HEK293 (cell line): ENCODE measurements at regions not wholly inside any gene's neighbourhood (a gene's known extent, or its start where the extent isn't known, plus 50 kb on each side); places are given as distances from the start of the nearest gene placed in this dataset.

Experiments
- CTCF ChIP-seq: fragments of 450-650 bp; formaldehyde crosslinking; IDR thresholded peaks from 2 replicates; pipeline ENCODE4 v1.5.1; 2016; ENCODE audit warnings: missing biosample characterization, missing genetic modification characterization
- REST ChIP-seq: fragments of 450-650 bp; formaldehyde crosslinking; IDR thresholded peaks from 2 replicates; pipeline ENCODE4 v1.5.1; 2016; ENCODE audit warnings: missing biosample characterization, missing genetic modification characterization
- ZNF302 ChIP-seq: fragments of 450-650 bp; formaldehyde crosslinking; IDR thresholded peaks from 2 replicates; pipeline ENCODE4 v1.5.1; 2016; ENCODE audit warnings: missing biosample characterization, missing genetic modification characterization, low read depth
- ZNF692 ChIP-seq: fragments of 450-650 bp; formaldehyde crosslinking; IDR thresholded peaks from 2 replicates; pipeline ENCODE4 v1.5.1; 2016; ENCODE audit warnings: missing biosample characterization, missing genetic modification characterization

GRCh38 chr14:29999013-29999539 is 71.4 kb upstream of the PRKD1 start:
- no peak for TF ChIP-seq REST (tag by site-specific recombination)
- no peak for TF ChIP-seq CTCF (tag by site-specific recombination)
- TF ChIP-seq ZNF302 (tag by site-specific recombination): no peak
- no peak for TF ChIP-seq ZNF692 (tag by site-specific recombination)
